Femur (tissue), 1 donor: ENCODE measurements at regions not wholly inside any gene's neighbourhood (a gene's known extent, or its start where the extent isn't known, plus 50 kb on each side); places are given as distances from the start of the nearest gene placed in this dataset.

Experiments used
- DNase-seq: peaks from one replicate; pipeline ENCODE4 v3.0.0-alpha.2; 2017

DNA sequence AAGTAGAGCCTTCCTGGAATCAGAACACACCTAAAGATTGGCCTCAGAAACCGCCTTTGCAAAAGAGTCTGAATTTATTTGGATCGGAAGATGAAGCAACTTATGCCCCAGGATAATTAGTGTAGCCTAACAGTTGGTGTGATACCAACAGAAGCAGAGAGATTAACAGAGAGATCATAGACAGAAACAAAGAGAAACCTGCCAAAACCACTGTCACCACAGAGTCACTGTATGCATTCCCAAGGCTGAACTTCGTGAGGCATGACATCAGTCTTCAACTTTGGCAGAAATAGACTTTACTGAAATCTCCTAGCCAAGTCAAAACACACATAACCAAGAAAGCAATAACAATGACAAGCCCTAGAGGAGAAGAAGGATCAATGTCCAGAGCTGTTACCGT is 361.8 kb downstream of the ELAVL2 start:
- DNase-seq, result no peak

DNA sequence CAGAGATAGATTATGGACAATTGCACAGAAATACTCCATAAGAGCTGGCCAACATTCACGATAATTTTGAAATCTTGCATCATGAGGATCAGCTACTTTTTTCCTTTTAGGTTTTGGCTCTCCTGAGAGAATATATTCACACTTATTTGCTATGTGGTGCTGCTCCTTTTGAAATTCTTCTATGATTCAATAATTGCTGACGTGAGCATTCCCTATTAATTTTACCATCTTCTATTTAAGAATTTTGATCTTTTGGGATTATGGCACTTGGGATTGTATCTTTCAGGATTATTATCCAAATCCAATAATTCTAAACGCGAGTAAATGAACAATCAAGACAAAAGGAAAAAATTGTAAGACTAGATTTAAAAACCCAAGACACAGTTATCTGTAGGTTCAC is 358.8 kb downstream of the ELAVL2 start:
- DNase-seq, result no peak

DNA sequence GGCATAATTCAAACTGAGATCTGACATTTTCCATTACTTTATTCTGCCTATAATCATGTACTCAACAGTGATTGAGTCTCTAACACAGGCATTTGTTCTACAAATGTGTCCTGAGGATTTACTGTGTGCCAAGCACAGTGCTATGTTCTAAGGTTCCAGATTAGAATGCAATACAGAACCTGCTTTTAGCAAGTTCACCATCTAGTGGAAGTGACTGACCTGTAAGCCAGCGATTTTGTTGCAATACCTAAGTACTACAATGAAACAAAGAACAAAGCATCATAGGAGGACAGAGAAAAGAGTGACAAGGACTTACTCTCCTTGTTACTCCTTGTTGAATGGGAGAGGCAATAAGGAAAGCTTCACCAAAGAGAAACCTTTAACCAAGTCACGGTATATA is 348.1 kb downstream of the ELAVL2 start:
- DNase-seq, result no peak

DNA sequence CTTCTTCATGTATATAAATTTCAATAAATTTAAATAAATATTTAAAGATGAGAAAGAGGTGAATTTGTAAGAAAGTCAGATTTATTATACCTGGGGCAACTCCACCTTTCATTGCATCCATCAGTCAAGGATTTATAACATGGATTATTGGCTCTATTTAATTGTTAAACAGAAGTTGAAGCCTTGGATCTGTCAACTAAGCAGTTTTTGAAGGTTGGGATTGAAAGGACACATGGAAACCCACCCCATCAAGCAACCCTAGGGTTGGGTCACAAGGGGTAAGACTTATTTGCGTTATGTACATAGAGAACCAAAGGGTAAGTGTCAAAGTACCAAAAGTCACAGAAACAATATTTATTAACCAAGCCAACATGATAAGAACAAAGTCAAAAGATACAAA is 342.5 kb downstream of the ELAVL2 start:
- no peak for DNase-seq

- DNase-seq, result peak; percentile 19
Observed at GRCh38 chr9:23492126-23493002, 333.7 kb downstream of the ELAVL2 start.

- no peak for DNase-seq
Observed at GRCh38 chr9:23493219-23493618, 332.8 kb downstream of the ELAVL2 start.

DNA sequence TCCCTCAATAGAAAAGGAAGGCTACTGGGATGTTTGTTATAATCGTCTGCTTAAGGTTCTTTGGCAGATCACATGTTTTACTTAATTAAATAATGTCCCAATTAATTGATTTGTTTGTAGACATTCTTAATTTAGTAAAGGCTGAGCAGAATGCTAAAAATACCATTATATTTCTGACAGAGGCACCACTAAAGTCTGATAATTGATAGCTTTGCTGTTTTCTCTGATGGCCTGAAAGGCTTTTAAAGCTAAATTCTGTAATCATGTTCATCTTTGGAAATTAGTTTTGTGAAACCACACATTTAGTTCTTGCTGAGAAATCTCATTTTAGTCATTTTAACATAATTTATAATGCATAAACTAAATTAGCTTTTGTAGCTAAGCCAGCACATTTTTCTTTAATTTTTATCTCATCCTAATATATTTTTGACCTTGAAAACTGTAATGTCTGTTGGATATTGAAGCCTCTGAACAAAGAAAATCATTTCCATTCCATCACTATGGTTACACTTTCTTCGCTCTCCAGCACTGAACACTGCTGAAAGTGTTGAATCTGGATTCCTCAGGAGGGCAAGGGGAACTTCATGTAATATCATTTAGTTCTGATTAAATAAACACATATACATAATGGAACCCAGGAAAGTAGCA is 329.4 kb downstream of the ELAVL2 start:
- no peak for DNase-seq

DNA sequence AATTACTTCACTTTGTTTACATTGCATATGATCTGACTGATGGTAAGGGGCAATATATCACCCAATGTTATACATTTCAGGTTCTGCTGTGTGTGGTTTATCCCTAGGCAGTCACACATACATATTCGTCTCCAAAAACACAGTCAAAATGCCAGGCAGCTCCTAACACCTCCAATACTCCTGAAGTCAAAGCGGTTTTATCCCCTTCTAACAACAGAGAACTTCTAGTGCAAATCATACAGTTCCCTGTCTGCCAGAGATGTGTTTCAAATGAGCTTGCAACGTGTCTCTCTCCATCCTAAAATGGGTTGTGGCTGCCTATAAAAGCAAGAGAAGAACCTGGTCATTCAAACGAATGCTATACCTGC is 328.9 kb downstream of the ELAVL2 start:
- DNase-seq, result no peak

DNA sequence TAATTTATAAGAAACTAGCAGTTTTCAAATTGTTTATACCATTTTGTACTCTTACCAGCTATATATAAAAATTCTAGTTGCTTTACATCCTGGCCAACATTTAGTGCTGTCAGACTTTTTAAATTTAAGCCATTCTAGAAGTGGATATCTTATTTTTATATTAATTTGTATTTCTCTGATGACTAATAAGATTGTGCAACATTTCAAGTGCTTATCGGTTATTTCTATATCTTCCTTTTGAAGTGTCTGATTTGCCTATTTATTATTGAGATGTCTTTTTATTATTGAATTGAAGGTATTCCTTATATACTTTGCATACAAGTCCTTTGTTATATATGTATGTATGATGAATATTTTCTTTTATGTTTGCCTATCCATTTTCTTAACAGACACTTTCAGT is 324.0 kb downstream of the ELAVL2 start:
- DNase-seq, result no peak

GRCh38 chr9:23522952-23523351 is 303.1 kb downstream of the ELAVL2 start:
- DNase-seq, result no peak

GRCh38 chr9:23524607-23525155 is 301.4 kb downstream of the ELAVL2 start:
- DNase-seq, result no peak

- DNase-seq, result no peak
Observed at GRCh38 chr9:23526806-23527205, 299.2 kb downstream of the ELAVL2 start.

DNA sequence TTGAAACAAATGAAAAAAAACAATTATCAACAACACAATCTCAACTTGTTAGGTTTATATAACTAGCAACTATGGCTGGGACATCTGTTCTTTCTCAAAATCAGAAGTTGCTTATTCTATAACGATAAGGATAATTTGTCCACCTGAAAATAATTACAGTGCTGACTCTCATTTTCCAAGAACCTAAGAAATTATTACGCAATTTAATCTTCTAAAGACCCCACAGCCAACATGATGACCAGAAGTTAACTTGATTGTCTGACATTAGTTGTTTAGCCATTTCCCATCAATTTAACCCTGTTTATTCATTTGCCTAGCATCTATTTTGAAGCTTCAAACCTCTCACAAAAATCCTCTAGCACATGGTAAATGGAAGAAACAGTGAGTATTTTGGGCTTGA is 293.8 kb downstream of the ELAVL2 start:
- no peak for DNase-seq

GRCh38 chr9:23537192-23538066 is 288.6 kb downstream of the ELAVL2 start:
- DNase-seq, result peak; percentile 36

- no peak for DNase-seq
Observed at GRCh38 chr9:23538067-23538402, 288.0 kb downstream of the ELAVL2 start.

- DNase-seq, result no peak
Observed at GRCh38 chr9:23538461-23539003, 287.5 kb downstream of the ELAVL2 start.

DNA sequence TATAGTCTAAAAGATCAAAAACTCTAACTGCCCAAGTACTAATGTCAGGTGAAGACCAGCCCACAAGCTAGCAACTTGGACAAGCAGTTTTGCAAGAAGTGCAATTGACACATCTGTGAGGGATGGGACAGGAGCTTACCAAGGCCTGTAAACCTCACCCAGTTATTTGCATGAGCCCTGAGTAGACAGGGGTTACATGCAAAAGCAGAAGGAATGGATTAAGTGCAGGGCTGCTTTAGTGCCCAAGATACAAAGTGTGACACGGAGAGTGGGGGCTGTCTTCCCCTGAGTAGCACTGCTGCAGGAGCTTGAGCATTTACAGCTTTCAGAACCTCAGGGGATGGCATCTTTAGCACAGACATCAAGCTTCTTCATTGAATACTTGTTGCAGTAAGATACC is 286.7 kb downstream of the ELAVL2 start:
- DNase-seq, result no peak

- no peak for DNase-seq
Observed at GRCh38 chr9:23541976-23542375, 284.1 kb downstream of the ELAVL2 start.

DNA sequence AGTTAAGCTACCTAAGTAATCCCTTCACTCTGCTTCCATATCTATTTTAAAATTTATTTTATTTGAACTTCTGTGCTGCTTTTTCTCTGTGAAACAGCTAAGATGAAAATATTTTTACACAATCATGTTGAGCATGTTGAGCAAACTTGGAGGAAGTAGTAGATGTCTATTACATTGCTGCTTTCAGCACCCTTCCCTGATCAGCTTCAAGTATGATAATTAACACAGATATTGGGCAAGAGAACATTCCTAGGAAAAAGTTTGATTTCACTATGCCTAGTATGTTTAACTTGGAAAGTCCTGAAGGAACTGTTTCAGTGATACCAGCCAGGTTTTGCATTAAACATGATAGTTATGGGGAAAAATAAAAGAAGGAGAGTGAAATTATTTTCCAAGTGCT is 283.6 kb downstream of the ELAVL2 start:
- no peak for DNase-seq

GRCh38 chr9:23542927-23543326 is 283.1 kb downstream of the ELAVL2 start:
- no peak for DNase-seq

- no peak for DNase-seq
Observed at GRCh38 chr9:23543419-23543818, 282.6 kb downstream of the ELAVL2 start.

DNA sequence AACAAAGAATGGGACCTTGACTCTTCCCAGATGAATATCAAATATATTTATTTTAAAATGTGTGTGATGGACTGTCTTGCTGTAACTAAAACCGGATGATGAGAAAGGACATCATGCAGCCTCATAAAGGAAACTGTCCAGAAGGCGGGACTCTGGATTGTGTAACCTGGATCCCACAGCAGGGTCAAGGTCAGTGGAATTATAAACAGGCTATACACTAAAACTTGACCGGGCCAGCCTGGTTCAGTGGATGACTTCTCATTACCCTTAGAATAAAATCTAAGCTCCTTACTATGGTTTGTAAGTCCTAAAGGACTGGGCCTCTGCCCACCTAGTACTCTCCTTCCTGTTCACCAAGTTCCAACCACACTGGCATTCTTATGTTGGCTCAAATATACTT is 280.3 kb downstream of the ELAVL2 start:
- DNase-seq, result no peak

- no peak for DNase-seq
Observed at GRCh38 chr9:23551311-23551721, 274.7 kb downstream of the ELAVL2 start.
